RCC 7860 (cell line): ENCODE measurements at regions not wholly inside any gene's neighbourhood (a gene's known extent, or its start where the extent isn't known, plus 50 kb on each side); places are given as distances from the start of the nearest gene placed in this dataset.
"Not testable (repeated sequence)": the region's sequence is repeated elsewhere in the genome, so short reads cannot be mapped to it uniquely, and the experiment has no call there.

Experiments
- DNase-seq: peaks from one replicate; pipeline ENCODE4 v3.0.0-alpha.2; 2015; ENCODE audit warnings: low spot score
- FAIRE-seq: peaks from 2 replicates; lab custom pipeline; 2012; peaks lifted over from hg19 to GRCh38; lab: Jason Lieb, UNC

GRCh38 chr10:131556897-131557495 lies 245.5 kb upstream of the TCERG1L start:
- no peak for DNase-seq

GRCh38 chr10:131557956-131558355 lies 246.4 kb upstream of the TCERG1L start:
- not testable (repeated sequence) for DNase-seq, FAIRE-seq

More at GRCh38 chr10:131556897-131557495, 245.5 kb upstream of the TCERG1L start:
- FAIRE-seq, result no peak

GRCh38 chr10:131559450-131559911 lies 248.0 kb upstream of the TCERG1L start:
- FAIRE-seq (no peak), DNase-seq (no peak)

- FAIRE-seq (no peak), DNase-seq (no peak)
These were observed 248.6 kb upstream of the TCERG1L start for GRCh38 chr10:131560166-131560565.

- FAIRE-seq (no peak), DNase-seq (no peak)
These were observed 249.3 kb upstream of the TCERG1L start for GRCh38 chr10:131560706-131561355.

GRCh38 chr10:131561897-131562296 lies 250.4 kb upstream of the TCERG1L start:
- DNase-seq (no peak), FAIRE-seq (no peak)

GRCh38 chr10:131563411-131563810 lies 251.9 kb upstream of the TCERG1L start:
- FAIRE-seq (no peak), DNase-seq (no peak)

- no peak for FAIRE-seq
- no peak for DNase-seq
These were observed 256.0 kb upstream of the TCERG1L start for GRCh38 chr10:131567279-131568162.

GRCh38 chr10:131568866-131569265 lies 257.3 kb upstream of the TCERG1L start:
- FAIRE-seq (no peak), DNase-seq (no peak)

GRCh38 chr10:131569851-131570715 lies 258.6 kb upstream of the TCERG1L start:
- DNase-seq, result no peak
- no peak for FAIRE-seq

- DNase-seq, result no peak
- FAIRE-seq, result no peak
These were observed 259.3 kb upstream of the TCERG1L start for GRCh38 chr10:131570716-131571307.

GRCh38 chr10:131571346-131571745 lies 259.8 kb upstream of the TCERG1L start:
- DNase-seq (no peak), FAIRE-seq (no peak)

- FAIRE-seq (no peak), DNase-seq (no peak)
These were observed 260.3 kb upstream of the TCERG1L start for GRCh38 chr10:131571865-131572264.

GRCh38 chr10:131573256-131573655 lies 261.7 kb upstream of the TCERG1L start:
- DNase-seq, result no peak
- no peak for FAIRE-seq

- FAIRE-seq (no peak), DNase-seq (no peak)
These were observed 262.2 kb upstream of the TCERG1L start for GRCh38 chr10:131573707-131574106.

- FAIRE-seq, result no peak
- no peak for DNase-seq
These were observed 262.8 kb upstream of the TCERG1L start for GRCh38 chr10:131574363-131574706.

GRCh38 chr10:131574707-131575430 lies 263.3 kb upstream of the TCERG1L start:
- DNase-seq (no peak), FAIRE-seq (no peak)

- DNase-seq (no peak), FAIRE-seq (no peak)
These were observed 264.4 kb upstream of the TCERG1L start for GRCh38 chr10:131575877-131576276.

GRCh38 chr10:131576341-131577177 lies 265.0 kb upstream of the TCERG1L start:
- DNase-seq, result no peak
- no peak for FAIRE-seq
